Hepatocyte (in vitro differentiated cells): ENCODE measurements at regions not wholly inside any gene's neighbourhood (a gene's known extent, or its start where the extent isn't known, plus 50 kb on each side); places are given as distances from the start of the nearest gene placed in this dataset.

Experiments used
- CTCF ChIP-seq: fragments of 200-600 bp; sonication (generic); IDR thresholded peaks from 2 replicates; pipeline ENCODE4 v1.5.1; 2016; ENCODE audit warnings: antibody characterized with exemption, mild to moderate bottlenecking; ENCODE audit not compliant: poor library complexity
- EZH2 ChIP-seq: fragments of 200-600 bp; sonication (generic); IDR thresholded peaks from 2 replicates; pipeline ENCODE4 v1.6.1; 2016; ENCODE audit warnings: antibody characterized with exemption, mild to moderate bottlenecking, borderline replicate concordance
- EZH2phosphoT487 ChIP-seq: fragments of 200-600 bp; sonication (generic); IDR thresholded peaks from one replicate; pipeline ENCODE4 v1.6.1; 2018; ENCODE audit warnings: antibody characterized with exemption, mild to moderate bottlenecking, low read depth, moderate library complexity; ENCODE audit not compliant: unreplicated experiment, severe bottlenecking

DNA sequence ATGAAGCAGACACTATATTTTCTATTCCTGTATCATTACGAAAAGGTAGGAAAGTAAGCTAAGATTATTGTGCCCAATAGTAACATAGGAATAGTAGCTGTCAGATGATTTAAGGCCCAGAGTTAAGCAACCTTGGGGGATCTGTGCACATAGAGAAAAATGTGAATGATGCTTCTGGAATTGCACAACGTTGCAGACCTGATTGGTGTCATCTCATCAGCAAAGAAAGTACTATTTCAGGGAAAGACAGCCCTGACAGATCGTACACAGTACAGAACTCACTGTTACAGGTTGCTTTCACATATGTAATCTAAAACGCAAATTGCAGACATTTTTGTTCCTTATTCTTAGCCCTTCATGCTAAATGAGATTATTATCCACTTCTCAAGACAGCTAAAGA is 535.9 kb downstream of the TRIB2 start:
- TF ChIP-seq CTCF (no peak), EZH2phosphoT487 (no peak), EZH2 (no peak)
